HCT116 (cell line): ENCODE measurements at regions not wholly inside any gene's neighbourhood (a gene's known extent, or its start where the extent isn't known, plus 50 kb on each side); places are given as distances from the start of the nearest gene placed in this dataset.
A peak's percentile ranks its signal among the peaks of the same experiment; 100 is the strongest.
"Not testable (repeated sequence)": the region's sequence is repeated elsewhere in the genome, so short reads cannot be mapped to it uniquely, and the experiment has no call there.

Experiments
- ATAC-seq: fragments of 200-7000 bp; cut with Tn5 transposase; 2 replicates; pipeline ENCODE4 v1.9.1; 2020; ENCODE audit warnings: mild to moderate bottlenecking, moderate library complexity
- BruUV-seq: library from RNA; stranded (reverse); fragments of 400-500 nt; replicated peaks from 2 replicates; lab custom pipeline; 2021; lab: Mats Ljungman, UMichigan
- CTCF ChIA-PET: fragments of 300-600 bp; sonication (Branson Sonifier 250); formaldehyde crosslinking; loops from one replicate; lab custom pipeline; 2021; ENCODE audit warnings: antibody characterized with exemption; lab: Charles Lee
- POLR2A ChIA-PET: fragments of 300-600, 350-600 bp; sonication (Branson Sonifier 250); formaldehyde crosslinking; loops from one replicate; lab custom pipeline; 2021; ENCODE audit warnings: antibody characterized with exemption; lab: Charles Lee
- RAD21 ChIA-PET, 2 experiments: fragments of 300-600 bp; sonication (Branson Sonifier 250); formaldehyde crosslinking; loops; one replicate each; lab custom pipeline; 2023; ENCODE audit warnings: low total read pairs in 2 of 2; ENCODE audit not compliant: uncharacterized antibody in 2 of 2, unreplicated experiment in 2 of 2, low non-redundant PET in 1 of 2; lab: Charles Lee
- DNase-seq: peaks from one replicate; pipeline ENCODE4 v3.0.0-alpha.2; 2010; ENCODE audit warnings: low read depth, low spot score
- H2AFZ ChIP-seq: fragments of 200-600 bp; shearing (Covaris generic), sonication (generic); 2 replicates; pipeline ENCODE4 v1.6.1; 2017; ENCODE audit warnings: low read depth, mixed run types, mixed read lengths, antibody characterized with exemption, low read length; ENCODE audit not compliant: poor library complexity, severe bottlenecking
- H3K27ac ChIP-seq: 2 replicates; pipeline ENCODE4 v1.5.1; 2012; ENCODE audit warnings: low read depth, low read length
- H3K27me3 ChIP-seq: fragments of 200-600 bp; sonication (generic); 2 replicates; pipeline ENCODE4 v1.6.1; 2016; ENCODE audit warnings: mixed run types, low read length, mixed read lengths; ENCODE audit not compliant: insufficient read depth
- H3K36me3 ChIP-seq, 2 experiments: fragments of 200-500 bp in 1 of 2; fragments of 200-600 bp in 1 of 2; sonication (Bioruptor generic) in 1 of 2; sonication (generic) in 1 of 2; 2 replicates each; pipeline versions ENCODE4 v1.5.1 to v1.6.1; 2014 to 2016; ENCODE audit warnings: low read length in 2 of 2, inconsistent platforms in 1 of 2, mixed read lengths in 1 of 2, mixed run types in 1 of 2; ENCODE audit not compliant: insufficient read depth in 2 of 2, control insufficient read depth in 1 of 2
- H3K4me1 ChIP-seq, 2 experiments: fragments of 200-600 bp in 1 of 2; sonication (generic) in 1 of 2; 2 replicates each; pipeline versions ENCODE4 v1.5.1 to v1.6.1; 2012 to 2017; ENCODE audit warnings: low read length in 2 of 2, inconsistent platforms in 1 of 2, mild to moderate bottlenecking in 1 of 2, mixed read lengths in 1 of 2, mixed run types in 1 of 2, moderate library complexity in 1 of 2; ENCODE audit not compliant: insufficient read depth in 2 of 2, control insufficient read depth in 1 of 2
- H3K4me2 ChIP-seq: fragments of 200-600 bp; sonication (generic); 2 replicates; pipeline ENCODE4 v1.6.1; 2017; ENCODE audit warnings: mixed run types, low read length, mixed read lengths
- H3K4me3 ChIP-seq, 2 experiments: fragments of 200-600 bp in 1 of 2; sonication (generic) in 1 of 2; replicated peaks in 1 of 2; 2 replicates each; pipeline ENCODE4 v1.5.1; 2011 to 2016; ENCODE audit warnings: low read length in 2 of 2, control low read depth in 1 of 2, low read depth in 1 of 2, mild to moderate bottlenecking in 1 of 2, mixed read lengths in 1 of 2, mixed run types in 1 of 2
- H3K79me2 ChIP-seq: fragments of 200-600 bp; sonication (generic); 2 replicates; pipeline ENCODE4 v1.6.1; 2017; ENCODE audit warnings: mild to moderate bottlenecking, mixed run types, low read length, moderate library complexity, mixed read lengths; ENCODE audit not compliant: insufficient read depth
- H3K9ac ChIP-seq: fragments of 200-600 bp; sonication (generic); 2 replicates; pipeline ENCODE4 v1.6.1; 2016; ENCODE audit warnings: low read length, mixed read lengths
- H3K9me2 ChIP-seq: fragments of 200-600 bp; sonication (generic), shearing (Covaris generic); 2 replicates; pipeline ENCODE4 v1.6.1; 2017; ENCODE audit warnings: mixed run types, mild to moderate bottlenecking, moderate library complexity; ENCODE audit not compliant: insufficient read depth
- H3K9me3 ChIP-seq, 2 experiments: fragments of 200-500 bp in 1 of 2; fragments of 200-600 bp in 1 of 2; sonication (Bioruptor generic) in 1 of 2; sonication (generic) in 1 of 2; 2 replicates each; pipeline ENCODE4 v1.6.1; 2014 to 2017; ENCODE audit warnings: low read length in 2 of 2, mixed read lengths in 2 of 2, inconsistent platforms in 1 of 2, low read depth in 1 of 2, mild to moderate bottlenecking in 1 of 2, mixed run types in 1 of 2, moderate library complexity in 1 of 2; ENCODE audit not compliant: control insufficient read depth in 1 of 2, insufficient read depth in 1 of 2
- H4K20me1 ChIP-seq: fragments of 200-600 bp; sonication (generic), shearing (Covaris generic); 2 replicates; pipeline ENCODE4 v1.6.1; 2017; ENCODE audit warnings: mixed run types, mild to moderate bottlenecking, moderate library complexity; ENCODE audit not compliant: insufficient read depth
- CBX3 ChIP-seq: IDR thresholded peaks from 2 replicates; pipeline ENCODE4 v1.6.1; 2012; ENCODE audit warnings: low read depth
- EZH2 ChIP-seq: fragments of 200-600 bp; sonication (generic); IDR thresholded peaks from 2 replicates; pipeline ENCODE4 v1.6.1; 2017; ENCODE audit warnings: antibody characterized with exemption, mixed run types
- POLR2A ChIP-seq: IDR thresholded peaks from 2 replicates; pipeline ENCODE4 v1.7.0; 2011; ENCODE audit warnings: borderline replicate concordance; ENCODE audit not compliant: insufficient read depth, insufficient read length; ENCODE audit errors: extremely low read depth
- REST ChIP-seq: IDR thresholded peaks from 2 replicates; pipeline ENCODE4 v1.6.1; 2012; ENCODE audit warnings: low read depth
- SP1 ChIP-seq: IDR thresholded peaks from 2 replicates; pipeline ENCODE4 v1.6.1; 2012; ENCODE audit warnings: low read depth
- SRF ChIP-seq: IDR thresholded peaks from 2 replicates; pipeline ENCODE4 v1.6.1; 2012; ENCODE audit warnings: low read depth
- ZBTB33 ChIP-seq: IDR thresholded peaks from 2 replicates; pipeline ENCODE4 v1.6.1; 2011; ENCODE audit warnings: mild to moderate bottlenecking, low read length, moderate library complexity; ENCODE audit not compliant: insufficient replicate concordance; ENCODE audit errors: extremely low read depth
- intact Hi-C: fragments of 100-400 bp; cut with micrococcal nuclease; formaldehyde crosslinking; loops from 2 replicates; pipeline ENCODE4 v1.10.0; 2022

- TF ChIP-seq REST (no peak), ZBTB33 (no peak), POLR2A (no peak), SP1 (peak; percentile 66), CBX3 (no peak), EZH2 (no peak), SRF (no peak)
These were observed 634.7 kb upstream of the ARRDC3 start (continued) for GRCh38 chr5:92017776-92018175.

- intact Hi-C loops, ATAC-seq: not testable (repeated sequence)
These were observed 628.7 kb upstream of the ARRDC3 start for GRCh38 chr5:92011845-92012244.

More at GRCh38 chr5:92011845-92012244, 628.7 kb upstream of the ARRDC3 start:
- H3K9me2 ChIP-seq, H3K4me2 ChIP-seq, H3K36me3 ChIP-seq, H3K4me1 ChIP-seq, H3K4me3 ChIP-seq, POLR2A ChIA-PET, H3K9ac ChIP-seq, RAD21 ChIA-PET, H4K20me1 ChIP-seq, CTCF ChIA-PET, H3K9me3 ChIP-seq, H2AFZ ChIP-seq, H3K27me3 ChIP-seq, BruUV-seq, DNase-seq, H3K79me2 ChIP-seq, H3K27ac ChIP-seq: not testable (repeated sequence)
